Right lobe of liver (tissue), 4 donors: ENCODE measurements at regions not wholly inside any gene's neighbourhood (a gene's known extent, or its start where the extent isn't known, plus 50 kb on each side); places are given as distances from the start of the nearest gene placed in this dataset.

Source experiments
- POLR2A ChIP-seq: fragments of 450-650 bp; IDR thresholded peaks from one replicate; pipeline ENCODE4 v1.6.1; 2017; ENCODE audit warnings: antibody characterized with exemption, mild to moderate bottlenecking
- TF ChIP-seq, protein P1 (sequence below), 4 donors: fragments of 200-600 bp in 3 of 4; fragments of 450-650 bp in 1 of 4; IDR thresholded peaks; one replicate each; pipeline versions ENCODE4 v1.5.1 to v1.8.0; 2016 to 2022; ENCODE audit warnings: antibody characterized with exemption in 4 of 4, mild to moderate bottlenecking in 2 of 4
- donor health status: DM: no; HTN: no; CAD: no.
- donor health status: DM: no; HTN: no; CAD: no.
- donor health status: DM: no; HTN: yes; CAD: no.

DNA sequence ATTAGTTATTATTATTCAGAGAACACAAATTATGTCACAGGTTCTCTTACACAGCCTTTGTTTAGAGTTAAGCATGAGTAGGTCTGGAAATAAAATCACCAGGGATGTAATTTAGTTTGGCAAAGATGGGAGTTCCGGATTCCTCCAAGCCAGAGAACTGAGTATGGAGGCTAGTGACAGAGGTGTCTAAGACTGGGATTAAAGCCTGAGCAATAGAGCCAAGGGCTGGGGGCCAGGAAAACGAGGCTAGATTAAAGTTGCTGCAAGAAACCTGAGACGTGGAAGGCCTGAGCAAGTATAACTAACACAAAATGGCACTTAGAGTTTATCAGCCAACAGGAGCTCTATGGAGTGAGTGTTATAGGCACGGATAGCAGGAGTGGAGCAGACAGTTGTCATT lies 381.6 kb downstream of the SRGAP2C start:
- no peak for TF ChIP-seq POLR2A
- TF ChIP-seq, protein P1, sequence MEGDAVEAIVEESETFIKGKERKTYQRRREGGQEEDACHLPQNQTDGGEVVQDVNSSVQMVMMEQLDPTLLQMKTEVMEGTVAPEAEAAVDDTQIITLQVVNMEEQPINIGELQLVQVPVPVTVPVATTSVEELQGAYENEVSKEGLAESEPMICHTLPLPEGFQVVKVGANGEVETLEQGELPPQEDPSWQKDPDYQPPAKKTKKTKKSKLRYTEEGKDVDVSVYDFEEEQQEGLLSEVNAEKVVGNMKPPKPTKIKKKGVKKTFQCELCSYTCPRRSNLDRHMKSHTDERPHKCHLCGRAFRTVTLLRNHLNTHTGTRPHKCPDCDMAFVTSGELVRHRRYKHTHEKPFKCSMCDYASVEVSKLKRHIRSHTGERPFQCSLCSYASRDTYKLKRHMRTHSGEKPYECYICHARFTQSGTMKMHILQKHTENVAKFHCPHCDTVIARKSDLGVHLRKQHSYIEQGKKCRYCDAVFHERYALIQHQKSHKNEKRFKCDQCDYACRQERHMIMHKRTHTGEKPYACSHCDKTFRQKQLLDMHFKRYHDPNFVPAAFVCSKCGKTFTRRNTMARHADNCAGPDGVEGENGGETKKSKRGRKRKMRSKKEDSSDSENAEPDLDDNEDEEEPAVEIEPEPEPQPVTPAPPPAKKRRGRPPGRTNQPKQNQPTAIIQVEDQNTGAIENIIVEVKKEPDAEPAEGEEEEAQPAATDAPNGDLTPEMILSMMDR (IDR thresholded peaks at IDR 0.05), result no peak
